BLaER1 treated with 17β-estradiol and CSF1 and Interleukin-3, amounts not matched to agents 10 nM and 100 nM (cell line): ENCODE measurements at regions not wholly inside any gene's neighbourhood (a gene's known extent, or its start where the extent isn't known, plus 50 kb on each side); places are given as distances from the start of the nearest gene placed in this dataset.
"Not testable (repeated sequence)": the region's sequence is repeated elsewhere in the genome, so short reads cannot be mapped to it uniquely, and the experiment has no call there.

Source experiments
- H3K27ac ChIP-seq, 11 experiments: shearing (Covaris generic); formaldehyde crosslinking; 2 replicates each; pipeline ENCODE4 v1.8.1; 2022
- H3K27me3 ChIP-seq, 11 experiments: shearing (Covaris generic); formaldehyde crosslinking; 2 replicates each; pipeline ENCODE4 v1.8.1; 2022
- H3K36me3 ChIP-seq, 11 experiments: shearing (Covaris generic); formaldehyde crosslinking; 2 replicates each; pipeline ENCODE4 v1.8.1; 2022
- H3K4me1 ChIP-seq, 10 experiments: shearing (Covaris generic); formaldehyde crosslinking; 2 replicates each; pipeline ENCODE4 v1.8.1; 2022
- H3K4me2 ChIP-seq, 11 experiments: shearing (Covaris generic); formaldehyde crosslinking; 2 replicates each; pipeline ENCODE4 v1.8.1; 2022
- H3K4me3 ChIP-seq, 10 experiments: shearing (Covaris generic); formaldehyde crosslinking; 2 replicates each; pipeline ENCODE4 v1.8.1; 2022
- H3K9ac ChIP-seq, 11 experiments: shearing (Covaris generic); formaldehyde crosslinking; 2 replicates each; pipeline ENCODE4 v1.8.1; 2022
- H3K9me3 ChIP-seq, 11 experiments: shearing (Covaris generic); formaldehyde crosslinking; replicated peaks in 1 of 11; 2 replicates each; pipeline ENCODE4 v1.8.1; 2022
- H4K20me1 ChIP-seq, 11 experiments: shearing (Covaris generic); formaldehyde crosslinking; 2 replicates each; pipeline ENCODE4 v1.8.1; 2022
- Cebpa-rat ChIP-seq, 11 experiments: shearing (Covaris generic); IDR thresholded peaks; 2 replicates each; pipeline ENCODE4 v1.8.1; 2022

DNA sequence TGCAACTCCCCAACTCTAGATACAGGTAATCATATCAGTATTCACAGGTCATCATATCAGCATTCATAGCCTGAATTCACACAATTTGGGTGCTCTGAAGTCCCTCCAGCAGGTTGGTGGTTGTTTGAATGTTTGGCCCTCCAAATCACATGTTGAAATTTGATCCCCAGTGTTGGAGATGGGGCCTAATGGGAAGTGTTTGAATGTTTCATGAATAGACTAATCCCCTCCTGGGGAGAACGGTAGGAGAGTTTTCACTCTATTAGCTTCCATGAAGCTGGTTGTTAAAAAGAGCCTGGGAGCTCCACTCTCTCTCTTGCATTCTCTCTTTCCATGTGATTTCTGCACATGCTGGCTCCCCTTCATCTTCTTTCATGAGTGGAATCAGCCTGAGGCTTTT is 288.6 kb upstream of the PCDH9 start:
- H3K9ac ChIP-seq, result no peak overlapping the region
- no peak overlapping the region for H3K4me3 ChIP-seq
- H3K36me3 ChIP-seq, result no peaks in the 10 kb centered on the region
- H3K27me3 ChIP-seq, result no peaks in the 10 kb centered on the region
- TF ChIP-seq Cebpa-rat (IDR thresholded peaks at IDR 0.05), result no peak
- no peak overlapping the region for H3K27ac ChIP-seq
- no peaks in the 10 kb centered on the region for H4K20me1 ChIP-seq
- H3K4me1 ChIP-seq, result peaks cover 0 to 29% (median 0%) of the 10 kb centered on the region in 10 experiments; a peak in 4 of 20 replicates
- no peaks in the 10 kb centered on the region; a peak in 1 of 22 replicates for H3K9me3 ChIP-seq
- H3K4me2 ChIP-seq, result no peak overlapping the region

DNA sequence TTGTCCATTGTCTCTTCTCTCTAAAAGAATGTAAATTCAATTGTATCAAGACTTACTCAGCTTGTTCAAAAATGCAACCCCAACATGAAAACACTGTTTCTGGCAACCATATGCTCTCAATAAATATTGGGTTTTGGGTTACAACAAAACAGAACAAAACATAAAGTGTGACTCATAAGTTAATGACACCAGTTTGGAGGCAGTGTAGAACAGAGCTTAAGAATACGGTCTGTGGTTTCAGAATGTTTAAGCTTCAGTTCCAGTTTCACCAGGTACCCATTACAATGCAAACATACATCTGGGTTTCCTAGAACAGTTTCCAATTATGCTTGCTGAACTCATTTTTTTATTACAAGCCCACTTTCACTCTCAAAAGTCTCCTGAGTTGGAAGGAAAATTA is 285.8 kb upstream of the PCDH9 start:
- H3K27me3 ChIP-seq, result no peaks in the 10 kb centered on the region
- H3K4me2 ChIP-seq, result 0 out of 22 replicates have a peak overlapping the region, but pooled peaks of 1 of the 11 experiments have one; percentile 7
- H3K36me3 ChIP-seq, result no peaks in the 10 kb centered on the region
- no peak overlapping the region for H3K9ac ChIP-seq
- no peak overlapping the region for H3K4me3 ChIP-seq
- H4K20me1 ChIP-seq, result no peaks in the 10 kb centered on the region
- no peak overlapping the region for H3K27ac ChIP-seq
- no peaks in the 10 kb centered on the region; a peak in 1 of 22 replicates for H3K9me3 ChIP-seq
- peaks cover 0 to 21% (median 0%) of the 10 kb centered on the region in 10 experiments; a peak in 4 of 20 replicates for H3K4me1 ChIP-seq
- TF ChIP-seq Cebpa-rat (IDR thresholded peaks at IDR 0.05), result no peak

DNA sequence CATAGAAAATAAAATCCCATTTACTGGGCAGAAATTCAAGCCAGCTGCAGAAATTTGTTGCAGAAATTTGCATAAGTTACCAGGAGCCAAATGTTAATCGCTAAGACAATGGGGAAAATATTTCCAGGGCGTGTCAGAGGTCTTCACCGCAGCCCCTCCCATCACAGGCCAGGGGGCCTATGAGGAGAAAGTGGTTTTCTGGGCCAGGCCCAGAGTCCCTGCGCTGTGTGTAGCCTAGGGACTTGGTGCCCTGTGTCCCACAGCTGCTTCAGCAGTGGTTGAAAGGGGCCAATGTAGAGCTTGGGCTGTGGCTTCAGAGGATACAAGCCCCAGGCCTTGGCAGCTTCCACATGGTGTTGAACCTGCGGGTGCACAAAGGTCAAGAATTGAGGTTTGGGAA is 278.9 kb upstream of the PCDH9 start:
- Histone ChIP-seq H3K4me3 (no peak overlapping the region), H3K36me3 (no peaks in the 10 kb centered on the region), H3K9me3 (no peaks in the 10 kb centered on the region), H3K27ac (no peak overlapping the region), H4K20me1 (no peaks in the 10 kb centered on the region), H3K27me3 (no peaks in the 10 kb centered on the region), H3K4me1 (peaks cover 0 to 5% (median 0%) of the 10 kb centered on the region in 10 experiments; a peak in 1 of 20 replicates), H3K9ac (no peak overlapping the region), H3K4me2 (no peak overlapping the region)
- TF ChIP-seq Cebpa-rat (IDR thresholded peaks at IDR 0.05), result no peak

DNA sequence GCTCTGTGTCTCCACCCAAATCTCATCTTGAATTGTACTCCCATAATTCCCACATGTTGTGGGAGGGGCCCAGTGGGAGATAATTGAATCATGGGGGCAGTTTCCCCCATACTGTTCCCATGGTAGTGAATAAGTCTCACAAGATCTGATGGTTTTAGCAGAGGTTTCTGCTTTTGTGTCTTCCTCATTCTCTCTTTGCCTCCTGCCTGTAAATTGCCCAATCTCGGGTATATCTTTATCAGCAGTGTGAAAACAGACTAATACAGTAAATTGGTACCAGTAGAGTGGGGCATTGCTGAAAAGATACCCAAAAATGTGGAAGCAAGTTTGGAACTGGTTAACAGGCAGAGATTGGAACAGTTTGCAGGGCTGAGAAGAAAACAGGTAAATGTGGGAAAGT is 278.1 kb upstream of the PCDH9 start:
- not testable (repeated sequence) for H3K9ac ChIP-seq, H3K4me3 ChIP-seq, H4K20me1 ChIP-seq, H3K27ac ChIP-seq, H3K4me1 ChIP-seq, H3K4me2 ChIP-seq, H3K36me3 ChIP-seq, H3K9me3 ChIP-seq, H3K27me3 ChIP-seq

DNA sequence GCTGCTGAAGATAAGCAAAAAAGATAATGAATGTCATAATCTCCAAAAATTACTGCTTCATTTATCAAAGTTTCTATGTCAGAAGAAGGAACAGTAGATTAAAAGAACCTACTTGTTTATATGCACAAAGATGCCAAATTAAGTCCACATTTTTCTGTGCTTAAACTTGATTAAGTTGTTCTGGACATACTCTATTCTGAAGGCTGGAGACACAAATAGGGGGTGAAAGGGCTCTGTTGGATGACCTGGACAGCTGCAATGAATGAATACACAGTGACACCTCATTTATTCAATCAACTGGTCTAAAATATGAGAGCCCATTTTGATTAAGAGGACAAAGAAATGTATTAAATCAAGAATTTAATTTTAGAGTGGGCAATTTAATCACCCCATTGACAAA is 276.3 kb upstream of the PCDH9 start:
- Histone ChIP-seq H3K4me3 (no peak overlapping the region), H3K27ac (no peak overlapping the region), H3K36me3 (no peaks in the 10 kb centered on the region), H3K9ac (no peak overlapping the region), H3K4me1 (peaks cover 0 to 5% (median 0%) of the 10 kb centered on the region in 10 experiments; a peak in 1 of 20 replicates), H3K9me3 (no peaks in the 10 kb centered on the region), H4K20me1 (no peaks in the 10 kb centered on the region), H3K4me2 (no peak overlapping the region), H3K27me3 (no peaks in the 10 kb centered on the region)
- TF ChIP-seq Cebpa-rat (IDR thresholded peaks at IDR 0.05), result no peak

DNA sequence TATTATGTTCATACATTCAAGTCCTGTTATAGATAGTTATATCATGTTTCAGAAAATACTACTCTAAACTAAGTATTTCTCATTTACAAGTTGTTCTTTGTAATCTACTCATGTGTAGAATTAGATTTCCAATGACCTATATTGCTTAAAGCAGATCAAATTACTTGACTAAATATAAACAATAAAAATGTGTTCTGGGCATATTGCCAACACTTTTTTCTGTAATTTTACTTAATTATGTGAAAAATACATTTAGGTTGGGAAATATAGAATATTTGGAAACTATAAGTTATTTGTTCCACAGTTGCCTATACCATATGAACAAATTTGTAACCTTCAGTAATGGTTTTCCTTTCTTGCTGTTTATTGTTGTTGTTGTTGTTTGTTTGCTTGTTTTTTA is 275.2 kb upstream of the PCDH9 start:
- no peak for TF ChIP-seq Cebpa-rat (IDR thresholded peaks at IDR 0.05)
- Histone ChIP-seq H3K27me3 (no peaks in the 10 kb centered on the region), H3K4me1 (peaks cover 0 to 5% (median 0%) of the 10 kb centered on the region in 10 experiments; a peak in 1 of 20 replicates), H3K9ac (no peak overlapping the region), H4K20me1 (no peaks in the 10 kb centered on the region), H3K4me2 (no peak overlapping the region), H3K27ac (no peak overlapping the region), H3K9me3 (no peaks in the 10 kb centered on the region), H3K36me3 (no peaks in the 10 kb centered on the region), H3K4me3 (no peak overlapping the region)

DNA sequence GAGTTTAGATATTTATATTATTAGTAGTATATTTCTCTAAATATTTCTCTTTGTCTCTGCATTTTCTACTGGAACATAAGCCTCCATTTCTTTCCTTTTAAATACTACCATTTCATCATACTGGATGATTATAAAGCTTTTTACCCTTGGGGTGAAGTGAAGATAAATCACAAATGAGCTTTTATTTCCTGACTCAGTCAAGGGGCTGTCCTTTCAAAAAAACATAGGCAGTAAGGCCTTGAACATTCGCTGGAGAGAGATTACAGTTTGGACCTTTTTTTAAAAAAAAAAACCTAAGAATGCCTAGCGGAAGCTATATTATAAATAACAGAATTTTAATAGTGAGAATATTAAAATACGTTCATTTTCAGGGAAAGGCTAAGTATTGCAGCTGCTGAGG is 268.8 kb upstream of the PCDH9 start:
- Histone ChIP-seq H3K4me1 (peaks cover 0 to 10% (median 0%) of the 10 kb centered on the region in 10 experiments; a peak in 6 of 20 replicates), H3K4me2 (no peak overlapping the region), H3K9ac (no peak overlapping the region), H3K36me3 (no peaks in the 10 kb centered on the region), H4K20me1 (no peaks in the 10 kb centered on the region), H3K27ac (no peak overlapping the region), H3K4me3 (no peak overlapping the region), H3K9me3 (no peaks in the 10 kb centered on the region), H3K27me3 (no peaks in the 10 kb centered on the region)
- TF ChIP-seq Cebpa-rat (IDR thresholded peaks at IDR 0.05), result no peak

DNA sequence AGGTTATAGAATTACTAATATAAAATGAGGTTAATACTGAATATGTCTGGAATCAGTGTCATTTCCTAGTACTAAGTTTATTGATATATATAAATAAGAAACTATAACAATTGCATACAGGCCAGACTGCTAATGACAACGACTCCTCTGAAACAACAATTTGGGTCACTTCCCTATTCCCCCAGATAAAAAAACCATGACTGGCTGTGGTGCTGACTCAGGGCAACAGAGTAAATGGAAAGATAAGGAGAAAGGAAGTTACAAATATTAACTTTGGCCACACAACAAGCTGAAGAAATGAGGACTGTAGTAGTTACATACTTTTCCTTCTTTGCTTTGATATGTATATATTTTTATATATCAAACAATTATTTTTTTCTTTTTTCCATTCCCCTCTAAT is 263.7 kb upstream of the PCDH9 start:
- H3K27me3 ChIP-seq, result no peaks in the 10 kb centered on the region
- H3K36me3 ChIP-seq, result no peaks in the 10 kb centered on the region
- H3K4me1 ChIP-seq, result peaks cover 0 to 18% (median 0%) of the 10 kb centered on the region in 10 experiments; a peak in 6 of 20 replicates
- no peak overlapping the region for H3K4me3 ChIP-seq
- TF ChIP-seq Cebpa-rat (IDR thresholded peaks at IDR 0.05), result no peak
- peak overlapping the region in 3 of 11 experiments; percentile 20 to 53 (median 48); a peak in 4 of 22 replicates for H3K4me2 ChIP-seq
- no peaks in the 10 kb centered on the region for H3K9me3 ChIP-seq
- no peak overlapping the region for H3K9ac ChIP-seq
- H3K27ac ChIP-seq, result peak overlapping the region in 1 of 11 experiments; percentile 43; a peak in 2 of 22 replicates
- H4K20me1 ChIP-seq, result no peaks in the 10 kb centered on the region

DNA sequence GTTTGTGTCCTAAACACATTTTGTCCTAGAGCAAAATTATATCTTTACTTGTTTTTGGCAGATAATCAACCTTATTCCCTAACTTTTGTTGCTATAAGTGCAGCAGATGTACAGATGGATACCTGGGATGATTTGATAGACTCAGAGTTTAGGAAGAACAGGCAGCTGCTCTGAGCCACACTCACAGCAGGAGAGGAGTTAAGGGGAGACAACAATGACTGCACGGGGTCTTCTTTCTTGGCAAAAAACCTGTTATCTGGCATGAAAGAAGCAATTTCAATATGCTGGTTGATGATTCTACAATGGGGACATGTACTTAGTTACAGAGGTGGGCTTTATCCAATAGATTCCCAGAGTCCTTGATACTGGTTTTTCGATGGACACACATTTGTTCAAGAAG is 258.9 kb upstream of the PCDH9 start:
- Histone ChIP-seq H3K27ac (no peak overlapping the region), H3K4me1 (peaks cover 0 to 10% (median 0%) of the 10 kb centered on the region in 10 experiments; a peak in 5 of 20 replicates), H3K27me3 (no peaks in the 10 kb centered on the region), H3K4me2 (no peak overlapping the region), H3K36me3 (no peaks in the 10 kb centered on the region), H3K9ac (no peak overlapping the region), H3K9me3 (no peaks in the 10 kb centered on the region), H3K4me3 (no peak overlapping the region), H4K20me1 (no peaks in the 10 kb centered on the region)
- TF ChIP-seq Cebpa-rat (IDR thresholded peaks at IDR 0.05), result no peak

DNA sequence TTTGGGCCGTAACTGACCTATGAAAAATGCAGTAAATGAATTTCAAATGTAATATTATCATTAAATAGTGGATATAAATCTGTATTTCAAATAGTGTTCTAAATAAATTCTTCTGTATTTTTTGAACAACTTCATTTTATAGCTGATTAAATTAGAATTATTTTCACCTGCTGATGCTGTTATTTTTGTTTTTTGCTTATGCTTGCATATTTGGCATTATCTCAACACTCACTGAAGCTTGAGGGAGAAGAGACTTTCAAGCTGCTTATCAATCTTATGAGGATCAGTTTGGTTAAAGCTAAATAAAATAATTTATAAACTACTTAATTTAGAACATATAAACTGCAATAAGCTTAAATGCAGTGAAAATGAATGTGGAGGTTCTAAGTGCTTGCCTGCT is 251.3 kb upstream of the PCDH9 start:
- Histone ChIP-seq H3K9ac (no peak overlapping the region), H3K36me3 (no peaks in the 10 kb centered on the region), H3K4me2 (no peak overlapping the region), H3K4me3 (no peak overlapping the region), H3K27me3 (no peaks in the 10 kb centered on the region), H4K20me1 (no peaks in the 10 kb centered on the region), H3K4me1 (no peaks in the 10 kb centered on the region), H3K9me3 (no peaks in the 10 kb centered on the region), H3K27ac (no peak overlapping the region)
- TF ChIP-seq Cebpa-rat (IDR thresholded peaks at IDR 0.05), result no peak
